ENCODE measurements at regions not wholly inside any gene's neighbourhood (a gene's known extent, or its start where the extent isn't known, plus 50 kb on each side); places are given as distances from the start of the nearest gene placed in this dataset.
A peak's percentile ranks its signal among the peaks of the same experiment; 100 is the strongest.

- DNase-seq: no peak
Observed at GRCh38 chr5:35561396-35561795, 56.3 kb upstream of the SPEF2 start.

GRCh38 chr5:35557748-35558147 lies 59.9 kb upstream of the SPEF2 start:
- DNase-seq: no peak

GRCh38 chr5:35557199-35557598 lies 60.5 kb upstream of the SPEF2 start:
- no peak for DNase-seq

- no peak for DNase-seq
Observed at GRCh38 chr5:35554016-35554415, 63.6 kb upstream of the SPEF2 start.

GRCh38 chr5:35545190-35545589 lies 72.5 kb upstream of the SPEF2 start:
- DNase-seq: no peak

- DNase-seq: no peak
Observed at GRCh38 chr5:35543408-35543807, 74.3 kb upstream of the SPEF2 start.

- no peak for DNase-seq
Observed at GRCh38 chr5:35540002-35540401, 77.7 kb upstream of the SPEF2 start.

- DNase-seq: no peak
Observed at GRCh38 chr5:35538198-35538931, 79.3 kb upstream of the SPEF2 start.

GRCh38 chr5:35533156-35533555 lies 84.5 kb upstream of the SPEF2 start:
- DNase-seq: no peak

- DNase-seq: peak; percentile 5
Observed at GRCh38 chr5:35531553-35531952, 86.1 kb upstream of the SPEF2 start.

- DNase-seq: no peak
Observed at GRCh38 chr5:35518104-35518503, 99.6 kb upstream of the SPEF2 start.

GRCh38 chr5:35516271-35516670 lies 101.4 kb upstream of the SPEF2 start:
- DNase-seq: no peak

- no peak for DNase-seq
Observed at GRCh38 chr5:35513612-35514011, 104.1 kb upstream of the SPEF2 start.

- DNase-seq: no peak
Observed at GRCh38 chr5:35502206-35502605, 115.5 kb upstream of the SPEF2 start.

- DNase-seq: no peak
Observed at GRCh38 chr5:35488791-35489190, 128.9 kb upstream of the SPEF2 start.

- DNase-seq: no peak
Observed at GRCh38 chr5:35488055-35488454, 129.6 kb upstream of the SPEF2 start.

- no peak for DNase-seq
Observed at GRCh38 chr5:35487233-35488025, 130.2 kb upstream of the SPEF2 start.

GRCh38 chr5:35485487-35485886 lies 132.2 kb upstream of the SPEF2 start:
- DNase-seq: no peak

- no peak for DNase-seq
Observed at GRCh38 chr5:35484241-35484640, 133.4 kb upstream of the SPEF2 start.

- DNase-seq: no peak
Observed at GRCh38 chr5:35483780-35484179, 133.9 kb upstream of the SPEF2 start.

- no peak for DNase-seq
Observed at GRCh38 chr5:35483191-35483590, 134.5 kb upstream of the SPEF2 start.

- no peak for DNase-seq
Observed at GRCh38 chr5:35482167-35482755, 135.4 kb upstream of the SPEF2 start.

GRCh38 chr5:35478856-35479682 lies 138.6 kb upstream of the SPEF2 start:
- DNase-seq: no peak
